ENCODE measurements at regions not wholly inside any gene's neighbourhood (a gene's known extent, or its start where the extent isn't known, plus 50 kb on each side); places are given as distances from the start of the nearest gene placed in this dataset.

- DNase-seq (ENCODE audit: low read depth in 1 of 2, low spot score in 1 of 2): no peak
- H3K4me1 ChIP-seq (ENCODE audit: low read depth): peaks cover 20% of the 10 kb centered on the region
- H3K36me3 ChIP-seq: no peaks in the 10 kb centered on the region
- no peak overlapping the region for H3K27ac ChIP-seq
- no peak for TF ChIP-seq CTCF (IDR thresholded peaks at IDR 0.05; ENCODE audit: low read depth, low read length)
- H3K9me3 ChIP-seq (ENCODE audit: low read depth): no peaks in the 10 kb centered on the region
- H3K27me3 ChIP-seq: no peaks in the 10 kb centered on the region
- no peak overlapping the region for H3K4me3 ChIP-seq
Measured at GRCh38 chr3:117264204-117264994, 554.8 kb downstream of the TUSC7 start.

GRCh38 chr3:117266806-117267205 lies 557.2 kb downstream of the TUSC7 start:
- H3K36me3 ChIP-seq: no peaks in the 10 kb centered on the region
- no peaks in the 10 kb centered on the region for H3K9me3 ChIP-seq (ENCODE audit: low read depth)
- no peak for DNase-seq (ENCODE audit: low read depth in 1 of 2, low spot score in 1 of 2)
- no peaks in the 10 kb centered on the region for H3K27me3 ChIP-seq
- H3K4me3 ChIP-seq: no peak overlapping the region
- TF ChIP-seq CTCF (IDR thresholded peaks at IDR 0.05; ENCODE audit: low read depth, low read length): no peak
- peaks cover 12% of the 10 kb centered on the region for H3K4me1 ChIP-seq (ENCODE audit: low read depth)
- no peak overlapping the region for H3K27ac ChIP-seq

GRCh38 chr3:117268318-117268717 lies 558.7 kb downstream of the TUSC7 start:
- Histone ChIP-seq H3K4me1 (ENCODE audit: low read depth) (peaks cover 19% of the 10 kb centered on the region), H3K4me3 (no peak overlapping the region), H3K9me3 (ENCODE audit: low read depth) (no peaks in the 10 kb centered on the region), H3K27me3 (no peaks in the 10 kb centered on the region), H3K27ac (no peak overlapping the region), H3K36me3 (no peaks in the 10 kb centered on the region)
- no peak for TF ChIP-seq CTCF (IDR thresholded peaks at IDR 0.05; ENCODE audit: low read depth, low read length)
- no peak for DNase-seq (ENCODE audit: low read depth in 1 of 2, low spot score in 1 of 2)

GRCh38 chr3:117272274-117272673 lies 562.7 kb downstream of the TUSC7 start:
- DNase-seq (ENCODE audit: low read depth in 1 of 2, low spot score in 1 of 2): no peak
- no peak for TF ChIP-seq CTCF (IDR thresholded peaks at IDR 0.05; ENCODE audit: low read depth, low read length)
- H3K27me3 ChIP-seq: no peaks in the 10 kb centered on the region

DNA sequence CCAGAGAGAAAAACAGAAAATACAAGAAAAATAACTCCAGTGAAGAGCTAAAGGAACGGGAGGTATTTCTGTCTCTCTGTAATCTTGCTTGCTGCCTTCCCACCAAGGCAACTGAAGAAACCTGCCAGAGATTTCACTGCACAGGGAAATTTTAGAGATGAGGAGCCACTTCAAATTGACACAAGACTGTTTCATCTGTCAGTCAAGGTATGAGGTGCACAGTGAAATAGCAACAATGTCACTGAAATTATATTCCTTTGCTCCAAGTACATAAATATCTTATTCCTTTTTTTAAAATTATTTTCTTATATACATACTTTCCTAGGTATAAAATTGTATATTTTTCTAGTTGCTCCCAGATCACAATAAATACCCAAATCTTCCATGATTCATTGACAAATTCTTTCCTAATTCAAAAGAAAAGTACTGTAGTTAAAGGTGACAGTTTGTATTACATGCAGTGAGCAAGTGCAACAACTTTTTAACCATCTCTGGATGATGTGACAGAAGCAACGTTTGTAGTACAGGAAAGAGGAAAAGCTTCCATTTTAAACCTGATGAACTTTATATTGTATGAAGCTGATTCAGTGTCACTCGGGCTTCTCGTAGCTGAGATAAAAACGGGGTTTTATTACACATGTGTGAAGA lies 563.4 kb downstream of the TUSC7 start:
- Histone ChIP-seq H3K27ac (no peak overlapping the region), H3K4me1 (ENCODE audit: low read depth) (peaks cover 25% of the 10 kb centered on the region), H3K27me3 (no peaks in the 10 kb centered on the region), H3K36me3 (no peaks in the 10 kb centered on the region), H3K9me3 (ENCODE audit: low read depth) (no peaks in the 10 kb centered on the region), H3K4me3 (no peak overlapping the region)
- DNase-seq (ENCODE audit: low read depth in 1 of 2, low spot score in 1 of 2): no peak
- no peak for TF ChIP-seq CTCF (IDR thresholded peaks at IDR 0.05; ENCODE audit: low read depth, low read length)

More at GRCh38 chr3:117272274-117272673, 562.7 kb downstream of the TUSC7 start:
- Histone ChIP-seq H3K4me1 (ENCODE audit: low read depth) (peaks cover 25% of the 10 kb centered on the region), H3K36me3 (no peaks in the 10 kb centered on the region), H3K9me3 (ENCODE audit: low read depth) (no peaks in the 10 kb centered on the region), H3K27ac (no peak overlapping the region), H3K4me3 (no peak overlapping the region)

Measured in cardiac muscle cell (in vitro differentiated cells and primary cell).